ENCODE measurements at regions not wholly inside any gene's neighbourhood (a gene's known extent, or its start where the extent isn't known, plus 50 kb on each side); places are given as distances from the start of the nearest gene placed in this dataset.
A peak's percentile ranks its signal among the peaks of the same experiment; 100 is the strongest.
"Not testable (repeated sequence)": the region's sequence is repeated elsewhere in the genome, so short reads cannot be mapped to it uniquely, and the experiment has no call there.

DNA sequence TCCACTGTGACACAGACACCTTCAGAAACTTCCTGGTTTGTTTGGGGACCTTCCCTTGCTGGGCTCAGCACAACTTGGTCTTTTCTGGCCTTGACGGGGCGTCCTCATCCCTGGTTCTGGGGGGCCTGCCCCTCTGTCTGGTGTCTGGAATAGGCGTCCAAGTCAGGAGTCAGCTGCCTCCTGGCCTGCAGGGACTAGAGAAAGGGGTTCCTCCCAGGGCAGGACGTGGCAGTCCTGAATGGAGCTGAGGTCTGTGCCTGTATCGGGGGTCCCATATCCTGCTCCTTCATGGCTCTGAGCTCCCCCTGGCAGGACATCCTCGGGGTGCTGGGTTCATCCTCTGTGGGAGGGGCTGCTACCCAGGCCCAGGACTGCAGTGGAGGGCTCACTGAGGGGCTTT is 384.0 kb downstream of the TMEM121 start:
- CTCF ChIA-PET: no interaction called here
- no peaks in the 10 kb centered on the region for H3K27me3 Mint-ChIP-seq
- POLR2A ChIA-PET: interaction anchor here (0.7 to 1.6 kb wide), 2 partner anchors 47 to 49 kb away, joined by 3 to 6 read pairs; no protein-coding TSS in a partner anchor
- H3K27ac Mint-ChIP-seq: peak overlapping the region; percentile 70
- DNase-seq (no peak), ATAC-seq (ENCODE audit: low read depth) (no peak)
- H3K4me3 Mint-ChIP-seq: peak overlapping the region; percentile 78
- no peak for TF ChIP-seq CTCF (IDR thresholded peaks at IDR 0.05)
- peaks cover 40% of the 10 kb centered on the region for H3K4me1 Mint-ChIP-seq
- no peaks in the 10 kb centered on the region for H3K9me3 Mint-ChIP-seq
- intact Hi-C loops (cut with micrococcal nuclease): no loop called here
- H3K36me3 Mint-ChIP-seq (ENCODE audit: low read depth): peaks cover 6% of the 10 kb centered on the region

DNA sequence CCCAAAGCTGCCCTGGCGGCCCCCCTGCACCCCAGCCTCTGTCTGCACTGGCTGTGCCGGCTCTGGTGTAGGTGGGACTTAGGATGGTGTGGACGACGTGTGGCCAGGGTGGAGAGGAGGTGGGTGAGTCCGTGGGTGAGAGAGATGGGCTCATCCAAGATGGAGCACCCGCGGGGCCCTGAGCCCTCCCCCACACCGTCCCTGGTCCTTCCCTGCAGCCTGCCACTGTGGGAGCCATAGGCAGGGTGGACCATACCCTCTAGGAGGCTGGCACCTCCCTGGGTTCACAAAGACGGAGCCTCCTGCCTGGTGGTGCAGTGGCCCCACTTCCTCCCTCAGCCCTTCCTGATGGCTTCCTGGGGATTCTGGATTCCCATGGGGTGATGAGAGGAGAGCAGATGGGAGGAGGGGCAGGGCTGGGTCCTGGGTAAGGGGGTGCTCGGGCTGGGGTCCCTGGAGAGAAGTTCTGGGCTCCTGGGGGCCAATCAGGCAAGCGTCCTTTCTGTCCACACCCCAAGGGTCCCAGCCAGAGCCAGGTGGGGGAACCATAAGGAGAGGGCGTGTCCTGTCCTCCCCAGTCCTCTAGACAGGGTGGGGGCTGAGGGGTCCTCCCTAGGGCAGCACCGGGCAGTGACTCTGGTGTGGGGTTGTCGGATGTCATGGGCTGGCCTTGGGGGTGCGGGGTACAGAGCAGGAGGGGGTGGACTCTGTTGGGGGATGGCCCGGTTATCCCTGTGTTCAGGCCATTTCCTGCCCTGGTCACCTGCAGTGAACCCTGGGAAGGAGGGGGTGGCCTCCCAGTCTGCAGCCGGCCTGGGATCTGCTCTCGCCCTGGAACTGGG is 384.8 kb downstream of the TMEM121 start:
- H3K4me3 Mint-ChIP-seq: peak overlapping the region; percentile 35
- CTCF ChIA-PET: no interaction called here
- POLR2A ChIA-PET: interaction anchor here (1.6 kb wide), 1 partner anchor 50 kb away, joined by 6 read pairs; no protein-coding TSS in a partner anchor
- H3K27me3 Mint-ChIP-seq: no peaks in the 10 kb centered on the region
- peaks cover 12% of the 10 kb centered on the region for H3K36me3 Mint-ChIP-seq (ENCODE audit: low read depth)
- peaks cover 38% of the 10 kb centered on the region for H3K4me1 Mint-ChIP-seq
- peak overlapping the region; percentile 35 for H3K27ac Mint-ChIP-seq
- TF ChIP-seq CTCF (IDR thresholded peaks at IDR 0.05): no peak
- ATAC-seq (ENCODE audit: low read depth) (no peak), DNase-seq (no peak)
- no peaks in the 10 kb centered on the region for H3K9me3 Mint-ChIP-seq
- intact Hi-C loops (cut with micrococcal nuclease): no loop called here

- Mint-ChIP-seq H3K4me1 (peaks cover 36% of the 10 kb centered on the region), H3K4me3 (peak overlapping the region; percentile 35), H3K36me3 (ENCODE audit: low read depth) (peaks cover 14% of the 10 kb centered on the region)
- H3K27ac Mint-ChIP-seq; intact Hi-C loops (cut with micrococcal nuclease); ATAC-seq (ENCODE audit: low read depth); H3K9me3 Mint-ChIP-seq; CTCF ChIA-PET; H3K27me3 Mint-ChIP-seq; DNase-seq; POLR2A ChIA-PET: not testable (repeated sequence)
Measured at GRCh38 chr14:105911848-105912292, 385.5 kb downstream of the TMEM121 start.

- peaks cover 37% of the 10 kb centered on the region for H3K4me1 Mint-ChIP-seq
- TF ChIP-seq CTCF (IDR thresholded peaks at IDR 0.05): no peak
- H3K9me3 Mint-ChIP-seq: no peaks in the 10 kb centered on the region
- H3K27me3 Mint-ChIP-seq: no peaks in the 10 kb centered on the region
- peak overlapping the region; percentile 18 for H3K27ac Mint-ChIP-seq
- DNase-seq: no peak
- intact Hi-C loops (cut with micrococcal nuclease): no loop called here
- ATAC-seq (ENCODE audit: low read depth): no peak
- POLR2A ChIA-PET: no interaction called here
- no peak overlapping the region for H3K4me3 Mint-ChIP-seq
- H3K36me3 Mint-ChIP-seq (ENCODE audit: low read depth): peaks cover 21% of the 10 kb centered on the region
- CTCF ChIA-PET: no interaction called here
Measured at GRCh38 chr14:105912641-105913180, 386.3 kb downstream of the TMEM121 start.

GRCh38 chr14:105913221-105913620 is 386.8 kb downstream of the TMEM121 start:
- peaks cover 34% of the 10 kb centered on the region for H3K4me1 Mint-ChIP-seq
- no peaks in the 10 kb centered on the region for H3K9me3 Mint-ChIP-seq
- peak overlapping the region; percentile 18 for H3K27ac Mint-ChIP-seq
- ATAC-seq (ENCODE audit: low read depth) (no peak), DNase-seq (no peak)
- TF ChIP-seq CTCF (IDR thresholded peaks at IDR 0.05): no peak
- H3K4me3 Mint-ChIP-seq: peak overlapping the region; percentile 41
- ChIA-PET POLR2A (interaction anchor here (2.1 kb wide), 1 partner anchor 51 kb away, joined by 14 read pairs; no protein-coding TSS in a partner anchor), CTCF (no interaction called here)
- intact Hi-C loops (cut with micrococcal nuclease): no loop called here
- H3K36me3 Mint-ChIP-seq (ENCODE audit: low read depth): peaks cover 22% of the 10 kb centered on the region
- H3K27me3 Mint-ChIP-seq: no peaks in the 10 kb centered on the region
